ENCODE measurements at regions not wholly inside any gene's neighbourhood (a gene's known extent, or its start where the extent isn't known, plus 50 kb on each side); places are given as distances from the start of the nearest gene placed in this dataset.

DNA sequence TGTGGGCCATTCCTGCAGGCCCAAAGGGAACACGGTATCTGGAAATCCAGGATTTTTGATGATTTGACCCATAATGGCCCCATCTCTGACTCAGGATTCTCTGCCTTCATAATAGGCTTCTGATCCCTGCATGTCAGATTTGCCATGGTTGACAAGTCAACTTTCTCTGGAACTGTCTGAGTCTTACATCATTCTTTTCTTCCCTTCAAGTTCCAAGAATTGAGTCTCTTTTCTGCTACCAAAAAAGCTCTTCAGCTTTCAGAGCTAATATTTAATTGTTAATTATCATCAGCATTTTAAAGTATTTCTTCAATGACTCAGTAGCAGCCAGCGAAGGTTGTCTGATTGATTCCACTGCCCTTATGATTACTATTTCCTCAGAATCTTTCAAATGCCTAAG, 244.4 kb upstream of the COL8A1 start:
- TF ChIP-seq POLR2AphosphoS5 (IDR thresholded peaks at IDR 0.05; ENCODE audit: low read depth, low read length), result no peak
- no peak for TF ChIP-seq POLR2A (IDR thresholded peaks at IDR 0.05; ENCODE audit: low read depth, low read length)
- no peak for TF ChIP-seq TAF1 (IDR thresholded peaks at IDR 0.05; ENCODE audit: low read depth, low read length)
